Embryonic facial prominence (tissue), 1 donor: ENCODE measurements at regions not wholly inside any gene's neighbourhood (a gene's known extent, or its start where the extent isn't known, plus 50 kb on each side); places are given as distances from the start of the nearest gene placed in this dataset.

Experiments used
- DNase-seq: peaks from one replicate; pipeline ENCODE4 v3.0.0-alpha.2; 2016; ENCODE audit errors: extremely low spot score

- DNase-seq = peak; percentile 22
These were observed 287.1 kb upstream of the SRRM4 start for GRCh38 chr12:118694128-118694775.

- no peak for DNase-seq
These were observed 276.7 kb upstream of the SRRM4 start for GRCh38 chr12:118704527-118705241.

GRCh38 chr12:118706437-118706836 lies 274.9 kb upstream of the SRRM4 start:
- no peak for DNase-seq

GRCh38 chr12:118709946-118710345 lies 271.4 kb upstream of the SRRM4 start:
- no peak for DNase-seq

GRCh38 chr12:118711185-118711584 lies 270.2 kb upstream of the SRRM4 start:
- DNase-seq = no peak

- no peak for DNase-seq
These were observed 267.3 kb upstream of the SRRM4 start for GRCh38 chr12:118714051-118714460.

- DNase-seq = no peak
These were observed 266.8 kb upstream of the SRRM4 start for GRCh38 chr12:118714500-118714899.

GRCh38 chr12:118715647-118716046 lies 265.7 kb upstream of the SRRM4 start:
- no peak for DNase-seq

GRCh38 chr12:118727196-118727978 lies 254.0 kb upstream of the SRRM4 start:
- DNase-seq = no peak

- DNase-seq = no peak
These were observed 253.4 kb upstream of the SRRM4 start for GRCh38 chr12:118727979-118728366.

GRCh38 chr12:118734266-118734665 lies 247.1 kb upstream of the SRRM4 start:
- DNase-seq = no peak

- no peak for DNase-seq
These were observed 243.3 kb upstream of the SRRM4 start for GRCh38 chr12:118737985-118738540.

GRCh38 chr12:118741194-118741593 lies 240.1 kb upstream of the SRRM4 start:
- DNase-seq = no peak

GRCh38 chr12:118742431-118742830 lies 238.9 kb upstream of the SRRM4 start:
- DNase-seq = no peak

- no peak for DNase-seq
These were observed 237.2 kb upstream of the SRRM4 start for GRCh38 chr12:118743896-118744700.

GRCh38 chr12:118746176-118746575 lies 235.2 kb upstream of the SRRM4 start:
- DNase-seq = no peak

GRCh38 chr12:118746960-118747359 lies 234.4 kb upstream of the SRRM4 start:
- no peak for DNase-seq

- DNase-seq = no peak
These were observed 233.6 kb upstream of the SRRM4 start for GRCh38 chr12:118747771-118748170.

- DNase-seq = no peak
These were observed 232.6 kb upstream of the SRRM4 start for GRCh38 chr12:118748478-118749380.

- DNase-seq = no peak
These were observed 231.7 kb upstream of the SRRM4 start for GRCh38 chr12:118749646-118750045.

- DNase-seq = no peak
These were observed 230.7 kb upstream of the SRRM4 start for GRCh38 chr12:118750666-118751065.
